ENCODE measurements at regions not wholly inside any gene's neighbourhood (a gene's known extent, or its start where the extent isn't known, plus 50 kb on each side); places are given as distances from the start of the nearest gene placed in this dataset.
"Not testable (repeated sequence)": the region's sequence is repeated elsewhere in the genome, so short reads cannot be mapped to it uniquely, and the experiment has no call there.

GRCh38 chr14:105880616-105881015, 354.2 kb downstream of the TMEM121 start:
- DNase-seq, result peak in 2 of 7 donors; percentile 2 to 4
- H3K27me3 ChIP-seq, result no peaks in the 10 kb centered on the region
- 41 to 77% (median 69%) methylated on average over 5 to 11 of the region's 11 CpGs for WGBS, 4 donors
- no peaks in the 10 kb centered on the region for H3K9me3 ChIP-seq (replicated peaks in 1 of 3)
- H3K27ac ChIP-seq, result no peak overlapping the region
- no peak overlapping the region for H3K4me3 ChIP-seq
- no peaks in the 10 kb centered on the region for H3K36me3 ChIP-seq (replicated peaks in 1 of 2)
- intact Hi-C loops (cut with DNase I), result no loop called here
- TF ChIP-seq POLR2A (IDR thresholded peaks at IDR 0.05) (no peak), CTCF (IDR thresholded peaks at IDR 0.05) (no peak)
- no peaks in the 10 kb centered on the region for H3K4me1 ChIP-seq (replicated peaks in 1 of 2)

GRCh38 chr14:105881021-105881930, 354.9 kb downstream of the TMEM121 start:
- DNase-seq, result peak in 4 of 7 donors; percentile 3 to 31 (median 6)
- Histone ChIP-seq H3K27me3 (no peaks in the 10 kb centered on the region), H3K4me3 (no peak overlapping the region), H3K27ac (no peak overlapping the region), H3K36me3 (replicated peaks in 1 of 2) (no peaks in the 10 kb centered on the region), H3K9me3 (replicated peaks in 1 of 3) (no peaks in the 10 kb centered on the region), H3K4me1 (replicated peaks in 1 of 2) (no peaks in the 10 kb centered on the region)
- intact Hi-C loops (cut with DNase I), result no loop called here
- 62 to 78% (median 73%) methylated on average over 3 to 18 of the region's 18 CpGs for WGBS, 4 donors
- TF ChIP-seq POLR2A (IDR thresholded peaks at IDR 0.05) (no peak), CTCF (IDR thresholded peaks at IDR 0.05) (no peak)

- H3K9me3 ChIP-seq (replicated peaks in 1 of 3); H3K27ac ChIP-seq; H3K4me1 ChIP-seq (replicated peaks in 1 of 2); H3K27me3 ChIP-seq; H3K36me3 ChIP-seq (replicated peaks in 1 of 2); intact Hi-C loops (cut with DNase I); H3K4me3 ChIP-seq: not testable (repeated sequence)
- 61 to 71% (median 64%) methylated on average over 4 to 10 of the region's 10 CpGs for WGBS, 4 donors
- peak in 2 of 7 donors; percentile 4 to 5 for DNase-seq
Observed at GRCh38 chr14:105882011-105882410, 355.6 kb downstream of the TMEM121 start.

DNA sequence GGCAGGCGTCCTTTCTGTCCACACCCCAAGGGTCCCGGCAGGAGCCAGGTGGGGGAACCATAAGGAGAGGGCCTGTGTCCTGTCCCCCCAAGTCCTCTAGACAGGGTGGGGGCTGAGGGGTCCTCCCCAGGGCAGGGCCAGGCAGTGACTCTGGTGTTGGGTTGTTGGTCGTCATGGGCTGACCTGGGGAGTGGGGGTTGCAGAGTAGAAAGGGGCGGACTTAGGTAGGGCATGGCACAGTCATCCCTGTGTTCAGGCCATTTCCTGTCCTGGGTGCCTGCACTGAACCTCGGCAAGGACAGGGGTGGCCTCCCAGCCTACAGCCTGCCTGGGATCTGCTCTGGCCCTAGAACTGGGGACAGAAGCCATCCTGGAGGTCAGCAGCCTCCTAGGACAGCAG, 356.2 kb downstream of the TMEM121 start:
- 47 to 74% (median 65%) methylated on average over 3 to 5 of the region's 5 CpGs for WGBS, 4 donors
- H3K27me3 ChIP-seq, result no peaks in the 10 kb centered on the region
- no peak overlapping the region for H3K4me3 ChIP-seq
- DNase-seq, result peak in 2 of 7 donors; percentile 4 to 6
- no peaks in the 10 kb centered on the region for H3K4me1 ChIP-seq (replicated peaks in 1 of 2)
- no peak for TF ChIP-seq CTCF (IDR thresholded peaks at IDR 0.05)
- no peak for TF ChIP-seq POLR2A (IDR thresholded peaks at IDR 0.05)
- H3K9me3 ChIP-seq (replicated peaks in 1 of 3), result no peaks in the 10 kb centered on the region
- H3K27ac ChIP-seq, result no peak overlapping the region
- intact Hi-C loops (cut with DNase I), result no loop called here
- no peaks in the 10 kb centered on the region for H3K36me3 ChIP-seq (replicated peaks in 1 of 2)
